ENCODE measurements at regions not wholly inside any gene's neighbourhood (a gene's known extent, or its start where the extent isn't known, plus 50 kb on each side); places are given as distances from the start of the nearest gene placed in this dataset.
"Not testable (repeated sequence)": the region's sequence is repeated elsewhere in the genome, so short reads cannot be mapped to it uniquely, and the experiment has no call there.

GRCh38 chr5:157942595-157942994 is 83.7 kb upstream of the CLINT1 start:
- no peak for DNase-seq (ENCODE audit: low spot score)

GRCh38 chr5:157941616-157942015 is 82.7 kb upstream of the CLINT1 start:
- no peak for DNase-seq (ENCODE audit: low spot score)

- DNase-seq (ENCODE audit: low spot score): not testable (repeated sequence)
Measured at GRCh38 chr5:157938101-157938500, 79.2 kb upstream of the CLINT1 start.

- not testable (repeated sequence) for DNase-seq (ENCODE audit: low spot score)
Measured at GRCh38 chr5:157936776-157937501, 78.0 kb upstream of the CLINT1 start.

- DNase-seq (ENCODE audit: low spot score): no peak
Measured at GRCh38 chr5:157934600-157934999, 75.7 kb upstream of the CLINT1 start.

GRCh38 chr5:157933005-157933404 is 74.1 kb upstream of the CLINT1 start:
- DNase-seq (ENCODE audit: low spot score): no peak

GRCh38 chr5:157930710-157931109 is 71.8 kb upstream of the CLINT1 start:
- DNase-seq (ENCODE audit: low spot score): no peak

- no peak for DNase-seq (ENCODE audit: low spot score)
Measured at GRCh38 chr5:157926977-157927376, 68.0 kb upstream of the CLINT1 start.

- DNase-seq (ENCODE audit: low spot score): no peak
Measured at GRCh38 chr5:157925786-157926671, 67.1 kb upstream of the CLINT1 start.

- DNase-seq (ENCODE audit: low spot score): no peak
Measured at GRCh38 chr5:157924931-157925729, 66.2 kb upstream of the CLINT1 start.

GRCh38 chr5:157924490-157924889 is 65.5 kb upstream of the CLINT1 start:
- no peak for DNase-seq (ENCODE audit: low spot score)

GRCh38 chr5:157923765-157924164 is 64.8 kb upstream of the CLINT1 start:
- DNase-seq (ENCODE audit: low spot score): no peak

GRCh38 chr5:157922026-157922425 is 63.1 kb upstream of the CLINT1 start:
- DNase-seq (ENCODE audit: low spot score): no peak

- no peak for DNase-seq (ENCODE audit: low spot score)
Measured at GRCh38 chr5:157920828-157921170, 61.9 kb upstream of the CLINT1 start.

GRCh38 chr5:157918811-157919742 is 60.1 kb upstream of the CLINT1 start:
- peak; percentile 27 for DNase-seq (ENCODE audit: low spot score)

GRCh38 chr5:157917899-157918809 is 59.2 kb upstream of the CLINT1 start:
- peak; percentile 41 for DNase-seq (ENCODE audit: low spot score)

- no peak for DNase-seq (ENCODE audit: low spot score)
Measured at GRCh38 chr5:157917491-157917890, 58.5 kb upstream of the CLINT1 start.

- DNase-seq (ENCODE audit: low spot score): no peak
Measured at GRCh38 chr5:157915638-157916037, 56.7 kb upstream of the CLINT1 start.

GRCh38 chr5:157914151-157914788 is 55.3 kb upstream of the CLINT1 start:
- DNase-seq (ENCODE audit: low spot score): no peak

GRCh38 chr5:157913575-157913974 is 54.6 kb upstream of the CLINT1 start:
- no peak for DNase-seq (ENCODE audit: low spot score)

All from CD4-positive, alpha-beta T cell treated with Interleukin-6 at 100 ng/mL for 8 hours (primary cell).